Osteoblast (primary cell): ENCODE measurements at regions not wholly inside any gene's neighbourhood (a gene's known extent, or its start where the extent isn't known, plus 50 kb on each side); places are given as distances from the start of the nearest gene placed in this dataset.
"Not testable (repeated sequence)": the region's sequence is repeated elsewhere in the genome, so short reads cannot be mapped to it uniquely, and the experiment has no call there.

ENCODE experiments used
- DNase-seq: peaks from one replicate; pipeline ENCODE4 v3.0.0; 2011; ENCODE audit warnings: low spot score, mixed read lengths; ENCODE audit not compliant: insufficient read length; ENCODE audit errors: missing footprints
- H2AFZ ChIP-seq: 2 replicates; pipeline ENCODE4 v1.6.0; 2011; ENCODE audit warnings: mild to moderate bottlenecking, low read length
- H3K27ac ChIP-seq: 2 replicates; pipeline ENCODE4 v1.5.1; 2011; ENCODE audit warnings: mild to moderate bottlenecking, low read depth, low read length, moderate library complexity
- H3K27me3 ChIP-seq: 2 replicates; pipeline ENCODE4 v1.6.0; 2012; ENCODE audit warnings: mild to moderate bottlenecking, control low read depth, inconsistent platforms, low read length, moderate library complexity; ENCODE audit not compliant: insufficient read depth
- H3K36me3 ChIP-seq: 2 replicates; pipeline ENCODE4 v1.5.1; 2011; ENCODE audit warnings: mild to moderate bottlenecking, low read length, control low read depth, moderate library complexity; ENCODE audit not compliant: insufficient read depth
- H3K4me1 ChIP-seq: 2 replicates; pipeline ENCODE4 v1.5.1; 2011; ENCODE audit warnings: mild to moderate bottlenecking, low read length, control low read depth, moderate library complexity; ENCODE audit not compliant: insufficient read depth
- H3K4me2 ChIP-seq: 2 replicates; pipeline ENCODE4 v1.6.0; 2011; ENCODE audit warnings: mild to moderate bottlenecking, low read length; ENCODE audit not compliant: insufficient read depth
- H3K4me3 ChIP-seq: fragments of 200-600 bp; sonication (generic); 3 replicates; pipeline ENCODE4 v1.5.1; 2012; ENCODE audit warnings: mild to moderate bottlenecking, low read length, inconsistent platforms; ENCODE audit not compliant: insufficient read depth
- H3K79me2 ChIP-seq: 2 replicates; pipeline ENCODE4 v1.6.0; 2012; ENCODE audit warnings: mild to moderate bottlenecking, low read length, control low read depth, inconsistent platforms; ENCODE audit not compliant: insufficient read depth
- H3K9me3 ChIP-seq: 2 replicates; pipeline ENCODE4 v1.5.1; 2011; ENCODE audit warnings: low read depth, low read length, control low read depth
- H4K20me1 ChIP-seq: 2 replicates; pipeline ENCODE4 v1.6.0; 2012; ENCODE audit warnings: mild to moderate bottlenecking, low read length, control low read depth; ENCODE audit not compliant: insufficient read depth
- TF ChIP-seq, protein P1 (sequence below): IDR thresholded peaks from 2 replicates; pipeline ENCODE4 v1.5.1; 2011; ENCODE audit warnings: mild to moderate bottlenecking, low read depth, low read length, moderate library complexity; ENCODE audit errors: extremely low read depth

DNA sequence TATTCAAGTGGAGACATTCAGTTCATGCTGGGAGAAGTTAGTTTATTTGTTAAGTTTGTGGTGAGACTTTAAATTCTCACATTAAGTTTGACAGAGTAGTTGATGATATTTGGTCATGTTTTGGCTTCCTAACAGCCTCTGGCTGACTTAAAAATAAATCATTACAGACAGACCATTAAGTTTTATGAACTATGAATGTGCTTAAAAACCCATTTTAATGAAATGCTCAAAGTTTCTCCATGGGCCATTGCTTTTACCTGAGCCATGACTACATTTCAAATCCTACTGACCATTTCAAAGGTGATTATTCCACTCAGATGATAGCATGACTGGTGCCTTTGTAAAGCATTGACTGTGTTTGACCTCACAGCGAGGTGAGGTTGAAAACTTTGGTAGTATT is 192.7 kb downstream of the LRRC70 start:
- H2AFZ ChIP-seq = no peak overlapping the region
- TF ChIP-seq, protein P1, sequence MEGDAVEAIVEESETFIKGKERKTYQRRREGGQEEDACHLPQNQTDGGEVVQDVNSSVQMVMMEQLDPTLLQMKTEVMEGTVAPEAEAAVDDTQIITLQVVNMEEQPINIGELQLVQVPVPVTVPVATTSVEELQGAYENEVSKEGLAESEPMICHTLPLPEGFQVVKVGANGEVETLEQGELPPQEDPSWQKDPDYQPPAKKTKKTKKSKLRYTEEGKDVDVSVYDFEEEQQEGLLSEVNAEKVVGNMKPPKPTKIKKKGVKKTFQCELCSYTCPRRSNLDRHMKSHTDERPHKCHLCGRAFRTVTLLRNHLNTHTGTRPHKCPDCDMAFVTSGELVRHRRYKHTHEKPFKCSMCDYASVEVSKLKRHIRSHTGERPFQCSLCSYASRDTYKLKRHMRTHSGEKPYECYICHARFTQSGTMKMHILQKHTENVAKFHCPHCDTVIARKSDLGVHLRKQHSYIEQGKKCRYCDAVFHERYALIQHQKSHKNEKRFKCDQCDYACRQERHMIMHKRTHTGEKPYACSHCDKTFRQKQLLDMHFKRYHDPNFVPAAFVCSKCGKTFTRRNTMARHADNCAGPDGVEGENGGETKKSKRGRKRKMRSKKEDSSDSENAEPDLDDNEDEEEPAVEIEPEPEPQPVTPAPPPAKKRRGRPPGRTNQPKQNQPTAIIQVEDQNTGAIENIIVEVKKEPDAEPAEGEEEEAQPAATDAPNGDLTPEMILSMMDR = no peak

DNA sequence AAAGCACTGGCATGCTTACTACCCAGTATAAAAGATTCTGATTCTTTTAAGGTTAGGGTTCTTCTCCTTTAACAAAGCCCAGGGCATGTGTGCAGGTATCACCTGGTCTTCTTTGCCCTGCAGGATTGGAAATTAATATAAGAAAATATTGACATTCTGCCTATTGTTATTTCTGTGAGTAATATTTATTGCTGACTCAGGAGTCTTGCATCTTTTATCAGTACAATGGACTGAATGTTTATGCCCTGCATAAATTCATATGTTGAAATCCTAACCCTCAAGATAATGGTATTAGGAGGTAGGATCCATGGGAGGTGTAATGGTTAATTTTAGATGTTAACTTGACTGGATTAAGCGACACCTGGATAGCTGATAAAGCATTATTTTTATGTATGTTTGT is 189.0 kb downstream of the LRRC70 start:
- TF ChIP-seq, protein P1 = no peak
- Histone ChIP-seq H3K4me2 (no peak overlapping the region), H3K36me3 (no peaks in the 10 kb centered on the region), H3K79me2 (no peaks in the 10 kb centered on the region), H3K4me3 (no peak overlapping the region), H3K9me3 (no peaks in the 10 kb centered on the region), H3K27me3 (no peaks in the 10 kb centered on the region), H3K4me1 (no peaks in the 10 kb centered on the region), H3K27ac (no peak overlapping the region), H4K20me1 (no peaks in the 10 kb centered on the region), H2AFZ (no peak overlapping the region)
- no peak for DNase-seq

More for the DNA sequence above, 192.7 kb downstream of the LRRC70 start:
- H3K9me3 ChIP-seq = no peaks in the 10 kb centered on the region
- no peaks in the 10 kb centered on the region for H3K27me3 ChIP-seq
- no peak overlapping the region for H3K4me3 ChIP-seq
- H3K4me2 ChIP-seq = no peak overlapping the region
- no peaks in the 10 kb centered on the region for H4K20me1 ChIP-seq
- no peak for DNase-seq
- no peak overlapping the region for H3K27ac ChIP-seq
- no peaks in the 10 kb centered on the region for H3K4me1 ChIP-seq
- H3K36me3 ChIP-seq = no peaks in the 10 kb centered on the region
- no peaks in the 10 kb centered on the region for H3K79me2 ChIP-seq

- Histone ChIP-seq H3K27ac (no peak overlapping the region), H3K4me3 (no peak overlapping the region), H3K4me1 (no peaks in the 10 kb centered on the region), H3K9me3 (no peaks in the 10 kb centered on the region), H3K4me2 (no peak overlapping the region), H4K20me1 (no peaks in the 10 kb centered on the region), H3K27me3 (no peaks in the 10 kb centered on the region), H3K79me2 (no peaks in the 10 kb centered on the region), H3K36me3 (no peaks in the 10 kb centered on the region), H2AFZ (no peak overlapping the region)
- TF ChIP-seq, protein P1 = no peak
- DNase-seq = no peak
Observed at GRCh38 chr5:62767077-62767476, 188.5 kb downstream of the LRRC70 start.

DNA sequence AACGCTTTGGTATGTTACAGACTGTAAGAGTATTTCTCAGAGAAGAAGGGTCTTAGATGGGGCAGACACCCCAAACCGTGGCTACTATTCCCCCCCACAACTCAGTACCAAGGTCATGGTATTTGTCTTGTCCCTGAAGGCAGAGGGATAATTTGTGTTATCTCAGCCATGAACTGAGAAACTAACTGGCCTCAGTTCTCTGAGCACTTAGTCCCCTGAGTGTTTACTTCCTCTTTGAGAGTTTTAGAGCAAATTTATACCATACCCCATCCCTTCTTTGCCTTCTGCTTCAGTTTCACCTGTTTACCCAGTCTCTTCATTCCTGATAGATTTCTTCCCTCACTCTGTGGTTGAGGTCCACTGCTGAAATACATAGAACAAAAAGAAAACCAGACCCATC is 183.9 kb downstream of the LRRC70 start:
- DNase-seq = no peak
- no peak overlapping the region for H3K27ac ChIP-seq
- no peak overlapping the region for H3K4me2 ChIP-seq
- H3K9me3 ChIP-seq = no peaks in the 10 kb centered on the region
- no peaks in the 10 kb centered on the region for H3K79me2 ChIP-seq
- H2AFZ ChIP-seq = no peak overlapping the region
- no peaks in the 10 kb centered on the region for H4K20me1 ChIP-seq
- H3K4me3 ChIP-seq = no peak overlapping the region
- TF ChIP-seq, protein P1 = no peak
- no peaks in the 10 kb centered on the region for H3K27me3 ChIP-seq
- no peaks in the 10 kb centered on the region for H3K36me3 ChIP-seq
- no peaks in the 10 kb centered on the region for H3K4me1 ChIP-seq

DNA sequence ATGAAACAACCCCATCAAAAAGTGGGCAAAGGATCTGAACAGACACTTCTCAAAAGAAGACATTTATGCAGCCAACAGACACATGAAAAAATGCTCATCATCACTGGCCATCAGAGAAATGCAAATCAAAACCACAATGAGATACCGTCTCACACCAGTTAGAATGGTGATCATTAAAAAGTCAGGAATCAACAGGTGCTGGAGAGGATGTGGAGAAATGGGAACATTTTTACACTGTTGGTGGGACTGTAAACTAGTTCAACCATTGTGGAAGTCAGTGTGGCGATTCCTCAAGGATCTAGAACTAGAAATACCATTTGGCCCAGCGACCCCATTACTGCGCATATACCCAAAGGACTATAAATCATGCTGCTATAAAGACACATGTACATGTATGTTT is 179.1 kb downstream of the LRRC70 start:
- not testable (repeated sequence) for H3K4me1 ChIP-seq, H2AFZ ChIP-seq, H3K4me3 ChIP-seq, H3K9me3 ChIP-seq, H4K20me1 ChIP-seq, H3K4me2 ChIP-seq, DNase-seq, H3K79me2 ChIP-seq, H3K36me3 ChIP-seq, H3K27me3 ChIP-seq, H3K27ac ChIP-seq

DNA sequence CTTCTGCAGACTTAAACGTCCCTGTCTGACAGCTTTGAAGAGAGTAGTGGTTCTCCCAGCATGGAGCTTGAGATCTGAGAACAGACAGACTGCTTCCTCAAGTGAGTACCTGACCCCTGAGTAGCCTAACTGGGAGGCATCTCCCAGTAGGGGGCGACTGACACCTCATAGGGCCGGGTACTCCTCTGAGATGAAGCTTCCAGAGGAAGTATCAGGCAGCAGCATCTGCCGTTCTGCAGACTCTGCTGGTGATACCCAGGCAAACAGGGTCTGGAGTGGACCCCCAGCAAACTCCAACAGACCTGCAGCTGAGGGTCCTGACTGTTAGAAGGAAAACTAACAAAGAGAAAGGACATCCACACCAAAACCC is 174.4 kb downstream of the LRRC70 start:
- H3K4me1 ChIP-seq, H3K27ac ChIP-seq, H2AFZ ChIP-seq, H3K79me2 ChIP-seq, DNase-seq, H3K36me3 ChIP-seq, H3K4me3 ChIP-seq, H3K9me3 ChIP-seq, H4K20me1 ChIP-seq, H3K4me2 ChIP-seq, H3K27me3 ChIP-seq: not testable (repeated sequence)
